NCI-H524 (cell line): ENCODE measurements at regions not wholly inside any gene's neighbourhood (a gene's known extent, or its start where the extent isn't known, plus 50 kb on each side); places are given as distances from the start of the nearest gene placed in this dataset.
"Not testable (repeated sequence)": the region's sequence is repeated elsewhere in the genome, so short reads cannot be mapped to it uniquely, and the experiment has no call there.

ENCODE experiments used
- DNase-seq, 2 experiments: peaks; one replicate each; lab custom pipeline; 2025; lab: John Stamatoyannopoulos, UW

GRCh38 chr1:65590279-65590678 lies 169.8 kb downstream of the LEPR start:
- no peak for DNase-seq

- DNase-seq, result no peak
Measured at GRCh38 chr1:65593516-65593915, 173.0 kb downstream of the LEPR start.

- DNase-seq, result no peak
Measured at GRCh38 chr1:65595724-65596123, 175.3 kb downstream of the LEPR start.

- DNase-seq, result no peak
Measured at GRCh38 chr1:65596768-65597167, 176.3 kb downstream of the LEPR start.

- no peak for DNase-seq
Measured at GRCh38 chr1:65605621-65606020, 185.2 kb downstream of the LEPR start.

GRCh38 chr1:65606426-65606825 lies 186.0 kb downstream of the LEPR start:
- DNase-seq, result no peak

- DNase-seq, result no peak
Measured at GRCh38 chr1:65613884-65614283, 178.8 kb upstream of the PDE4B start.

- no peak for DNase-seq
Measured at GRCh38 chr1:65615859-65616258, 176.8 kb upstream of the PDE4B start.

- DNase-seq, result not testable (repeated sequence)
Measured at GRCh38 chr1:65621721-65622120, 171.0 kb upstream of the PDE4B start.

GRCh38 chr1:65623895-65624294 lies 168.8 kb upstream of the PDE4B start:
- DNase-seq, result no peak

- DNase-seq, result no peak
Measured at GRCh38 chr1:65625528-65625927, 167.2 kb upstream of the PDE4B start.

- DNase-seq, result no peak
Measured at GRCh38 chr1:65626003-65626402, 166.7 kb upstream of the PDE4B start.

GRCh38 chr1:65629788-65630187 lies 162.9 kb upstream of the PDE4B start:
- DNase-seq, result no peak

GRCh38 chr1:65630855-65631254 lies 161.8 kb upstream of the PDE4B start:
- no peak for DNase-seq

GRCh38 chr1:65632235-65632634 lies 160.5 kb upstream of the PDE4B start:
- DNase-seq, result no peak

GRCh38 chr1:65640046-65640445 lies 152.6 kb upstream of the PDE4B start:
- no peak for DNase-seq

- DNase-seq, result not testable (repeated sequence)
Measured at GRCh38 chr1:65649185-65649584, 143.5 kb upstream of the PDE4B start.

GRCh38 chr1:65650682-65651081 lies 142.0 kb upstream of the PDE4B start:
- DNase-seq, result no peak

GRCh38 chr1:65654526-65654925 lies 138.2 kb upstream of the PDE4B start:
- DNase-seq, result not testable (repeated sequence)

GRCh38 chr1:65657609-65658008 lies 135.1 kb upstream of the PDE4B start:
- DNase-seq, result not testable (repeated sequence)

- DNase-seq, result no peak
Measured at GRCh38 chr1:65658122-65658521, 134.6 kb upstream of the PDE4B start.

GRCh38 chr1:65668368-65668767 lies 124.3 kb upstream of the PDE4B start:
- no peak for DNase-seq

- no peak for DNase-seq
Measured at GRCh38 chr1:65670518-65670917, 122.2 kb upstream of the PDE4B start.

- DNase-seq, result no peak
Measured at GRCh38 chr1:65674522-65674921, 118.2 kb upstream of the PDE4B start.

GRCh38 chr1:65679773-65680172 lies 112.9 kb upstream of the PDE4B start:
- no peak for DNase-seq
